ENCODE measurements at regions not wholly inside any gene's neighbourhood (a gene's known extent, or its start where the extent isn't known, plus 50 kb on each side); places are given as distances from the start of the nearest gene placed in this dataset.

DNA sequence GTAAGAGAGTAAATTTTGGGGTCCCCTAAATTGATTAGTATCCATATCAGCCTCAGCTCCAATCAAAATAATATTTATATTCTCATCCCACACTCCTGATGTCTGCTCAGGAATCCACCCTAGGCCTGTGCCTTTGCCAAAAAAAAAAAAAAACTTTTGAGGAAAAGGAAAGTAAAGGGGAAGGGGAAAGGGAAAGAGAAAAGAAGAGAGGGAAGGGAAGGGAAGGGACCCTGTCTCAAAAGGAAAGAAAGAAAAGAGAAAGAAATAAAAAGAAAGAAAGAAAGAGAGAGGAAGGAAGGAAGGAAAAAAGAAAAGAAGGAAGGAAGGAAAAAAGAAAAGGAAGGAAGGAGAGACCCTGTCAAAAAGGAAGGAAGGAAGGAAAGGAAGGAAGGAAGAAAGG is 91.8 kb upstream of the CACNA1A start:
- no peaks in the 10 kb centered on the region for H3F3A ChIP-seq (ENCODE audit: insufficient read depth)
- H3K27ac ChIP-seq, result no peak overlapping the region
- H2AFZ ChIP-seq, result no peak overlapping the region
- no peak overlapping the region for H3K4me3 ChIP-seq
- no peaks in the 10 kb centered on the region for H3K27me3 ChIP-seq (replicated peaks; ENCODE audit: insufficient read depth)
- in situ Hi-C loops (cut with MboI), result loop anchor here (25.0 kb wide), 1 partner anchor 636 kb away; the partner anchor contains the start of genes DAND5 and GADD45GIP1
- no peak for DNase-seq
- H3K9me2 ChIP-seq (ENCODE audit: insufficient read depth), result no peaks in the 10 kb centered on the region
- H3K4me1 ChIP-seq (ENCODE audit: insufficient read depth), result no peaks in the 10 kb centered on the region; the same call in 1 of the 2 replicates
- H3K79me2 ChIP-seq (ENCODE audit: insufficient read depth), result no peaks in the 10 kb centered on the region
- no peaks in the 10 kb centered on the region for H3K36me3 ChIP-seq (ENCODE audit: low read depth)
- no peaks in the 10 kb centered on the region for H3K9me3 ChIP-seq (ENCODE audit: low read depth)
- TF ChIP-seq EZH2 (IDR thresholded peaks at IDR 0.05; ENCODE audit: insufficient read depth, poor library complexity, severe bottlenecking) (no peak), EZH2phosphoT487 (IDR thresholded peaks at IDR 0.05; ENCODE audit: insufficient read depth, low read depth) (no peak)
- H4K20me1 ChIP-seq (ENCODE audit: insufficient read depth), result no peaks in the 10 kb centered on the region
- H3K9ac ChIP-seq, result no peak overlapping the region
- no peak overlapping the region for H3K4me2 ChIP-seq (ENCODE audit: unreplicated experiment)

DNA sequence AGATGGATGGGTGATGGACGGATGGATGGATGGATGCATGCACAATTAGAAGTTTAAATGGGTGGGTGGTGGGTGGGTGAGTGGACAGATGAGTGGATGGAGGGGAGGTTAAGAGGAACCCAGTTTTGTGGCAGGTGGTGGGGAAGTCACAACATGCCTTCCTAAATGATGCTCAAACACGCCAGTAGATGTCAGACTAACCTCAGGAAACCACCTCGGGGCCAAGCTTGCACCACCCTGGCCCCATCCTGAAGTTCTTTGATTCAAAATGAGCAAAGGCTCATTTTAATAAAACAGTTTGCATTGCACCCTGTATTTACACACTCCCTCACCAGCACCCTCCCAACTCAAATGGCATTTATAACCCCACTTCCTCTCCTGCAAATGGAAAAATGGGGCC is 91.4 kb upstream of the CACNA1A start:
- Histone ChIP-seq H3K36me3 (ENCODE audit: low read depth) (no peaks in the 10 kb centered on the region), H3K9ac (no peak overlapping the region), H2AFZ (no peak overlapping the region), H3K27me3 (replicated peaks; ENCODE audit: insufficient read depth) (no peaks in the 10 kb centered on the region), H3F3A (ENCODE audit: insufficient read depth) (no peaks in the 10 kb centered on the region), H4K20me1 (ENCODE audit: insufficient read depth) (no peaks in the 10 kb centered on the region), H3K4me1 (ENCODE audit: insufficient read depth) (no peaks in the 10 kb centered on the region; the same call in 1 of the 2 replicates), H3K9me3 (ENCODE audit: low read depth) (no peaks in the 10 kb centered on the region), H3K79me2 (ENCODE audit: insufficient read depth) (no peaks in the 10 kb centered on the region), H3K4me2 (ENCODE audit: unreplicated experiment) (no peak overlapping the region), H3K9me2 (ENCODE audit: insufficient read depth) (no peaks in the 10 kb centered on the region), H3K27ac (no peak overlapping the region), H3K4me3 (no peak overlapping the region)
- no peak for TF ChIP-seq EZH2phosphoT487 (IDR thresholded peaks at IDR 0.05; ENCODE audit: insufficient read depth, low read depth)
- no peak for TF ChIP-seq EZH2 (IDR thresholded peaks at IDR 0.05; ENCODE audit: insufficient read depth, poor library complexity, severe bottlenecking)
- 0% methylated on average over 2 to 3 of the region's 3 CpGs for WGBS, 2 experiments (ENCODE audit: low coverage in 1 of 2, low lambda C conversion rate in 2 of 2, missing lambda C conversion rate in 2 of 2)
- DNase-seq, result peak; percentile 85
- in situ Hi-C loops (cut with MboI), result loop anchor here (25.0 kb wide), 1 partner anchor 635 kb away; the partner anchor contains the start of genes DAND5 and GADD45GIP1

DNA sequence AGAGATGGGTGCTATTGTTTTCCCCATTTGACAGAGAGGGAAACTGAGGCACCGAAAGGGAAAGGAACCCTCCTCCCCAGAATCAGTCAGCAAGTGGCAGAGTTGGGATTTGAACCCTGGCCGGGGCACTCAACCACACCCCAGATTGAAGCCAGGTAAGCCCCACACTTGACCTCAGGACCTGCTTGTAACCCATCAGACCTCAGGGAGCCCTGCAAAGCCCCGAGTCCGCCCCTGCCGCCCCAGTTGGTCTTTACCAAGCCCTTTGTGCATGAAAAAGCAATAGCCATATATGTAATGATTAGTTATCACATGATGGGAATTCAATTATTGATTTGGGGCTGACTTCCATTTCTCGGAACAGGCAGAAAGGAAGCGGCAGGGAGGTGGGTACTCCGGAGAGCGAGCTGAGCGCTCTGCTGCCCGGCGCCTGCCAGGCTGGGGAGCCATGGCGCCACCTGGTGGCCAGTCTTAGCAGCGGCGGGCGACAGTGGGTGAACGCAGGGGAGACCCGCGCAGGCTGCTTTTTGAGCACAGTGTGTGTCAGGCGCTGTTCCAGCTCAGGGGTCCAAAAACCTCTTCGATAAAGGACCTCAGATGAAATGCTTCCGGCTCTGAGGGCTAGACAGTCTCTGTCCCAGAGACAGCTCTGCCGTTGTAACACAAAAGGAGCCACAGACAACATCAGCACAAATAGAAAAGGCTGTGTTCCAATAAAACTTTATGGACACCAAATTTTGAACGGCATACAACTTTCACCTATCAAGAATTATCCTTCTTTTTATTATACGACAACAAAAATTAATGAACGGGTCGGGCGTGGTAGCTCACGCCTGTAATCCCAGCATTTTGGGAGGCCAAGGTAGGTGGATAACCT is 82.9 kb upstream of the CACNA1A start:
- Histone ChIP-seq H3K27me3 (replicated peaks; ENCODE audit: insufficient read depth) (no peaks in the 10 kb centered on the region), H3K79me2 (ENCODE audit: insufficient read depth) (no peaks in the 10 kb centered on the region), H2AFZ (peak overlapping the region; percentile 27), H3F3A (ENCODE audit: insufficient read depth) (no peaks in the 10 kb centered on the region), H3K9ac (no peak overlapping the region), H3K4me3 (peak overlapping the region; percentile 64), H3K9me2 (ENCODE audit: insufficient read depth) (no peaks in the 10 kb centered on the region), H3K4me1 (ENCODE audit: insufficient read depth) (no peaks in the 10 kb centered on the region), H3K4me2 (ENCODE audit: unreplicated experiment) (peak overlapping the region; percentile 76), H3K36me3 (ENCODE audit: low read depth) (no peaks in the 10 kb centered on the region), H4K20me1 (ENCODE audit: insufficient read depth) (no peaks in the 10 kb centered on the region), H3K27ac (no peak overlapping the region), H3K9me3 (ENCODE audit: low read depth) (no peaks in the 10 kb centered on the region)
- TF ChIP-seq EZH2phosphoT487 (IDR thresholded peaks at IDR 0.05; ENCODE audit: insufficient read depth, low read depth) (no peak), EZH2 (IDR thresholded peaks at IDR 0.05; ENCODE audit: insufficient read depth, poor library complexity, severe bottlenecking) (no peak)
- in situ Hi-C loops (cut with MboI), result loop anchor here (10.0 to 25.0 kb wide), 2 partner anchors 314 to 627 kb away; partner anchors contain the start of genes DAND5 and GADD45GIP1
- DNase-seq, result peak; percentile 81
- 14 to 16% methylated on average over 29 of the region's 29 CpGs for WGBS, 2 experiments (ENCODE audit: low coverage in 1 of 2, low lambda C conversion rate in 2 of 2, missing lambda C conversion rate in 2 of 2)

DNA sequence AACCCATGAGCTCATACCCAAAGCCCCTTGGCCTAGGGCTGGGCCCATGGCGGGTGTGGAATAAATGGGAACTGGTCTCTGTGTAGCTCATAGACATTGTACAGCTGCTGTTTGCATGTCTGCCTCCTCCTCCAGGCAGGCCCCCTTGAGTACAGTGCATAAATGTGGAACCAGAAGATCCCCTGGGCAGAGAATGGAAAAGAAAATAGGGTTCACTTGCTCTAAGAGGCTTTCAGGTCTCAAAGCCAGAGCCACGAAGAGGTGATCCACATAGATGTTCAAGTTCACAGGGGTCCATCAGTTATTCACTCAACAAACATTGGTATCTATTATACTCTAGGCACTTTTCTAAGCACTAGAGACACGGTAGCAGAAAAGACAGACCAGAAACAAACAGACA is 79.2 kb upstream of the CACNA1A start:
- Histone ChIP-seq H3K79me2 (ENCODE audit: insufficient read depth) (no peaks in the 10 kb centered on the region), H3K36me3 (ENCODE audit: low read depth) (no peaks in the 10 kb centered on the region), H3F3A (ENCODE audit: insufficient read depth) (no peaks in the 10 kb centered on the region; the same call in 1 of the 2 replicates), H3K9ac (no peak overlapping the region), H3K4me3 (no peak overlapping the region), H2AFZ (no peak overlapping the region), H3K27me3 (replicated peaks; ENCODE audit: insufficient read depth) (no peaks in the 10 kb centered on the region), H3K4me1 (ENCODE audit: insufficient read depth) (no peaks in the 10 kb centered on the region), H3K27ac (no peak overlapping the region), H4K20me1 (ENCODE audit: insufficient read depth) (no peaks in the 10 kb centered on the region), H3K4me2 (ENCODE audit: unreplicated experiment) (no peak overlapping the region), H3K9me3 (ENCODE audit: low read depth) (no peaks in the 10 kb centered on the region), H3K9me2 (ENCODE audit: insufficient read depth) (no peaks in the 10 kb centered on the region)
- in situ Hi-C loops (cut with MboI), result loop anchor here (10.0 to 25.0 kb wide), 2 partner anchors 311 to 623 kb away; partner anchors contain the start of genes DAND5 and GADD45GIP1
- 50 to 66% methylated on average over 3 of the region's 3 CpGs for WGBS, 2 experiments (ENCODE audit: low coverage in 1 of 2, low lambda C conversion rate in 2 of 2, missing lambda C conversion rate in 2 of 2)
- DNase-seq, result no peak
- TF ChIP-seq EZH2 (IDR thresholded peaks at IDR 0.05; ENCODE audit: insufficient read depth, poor library complexity, severe bottlenecking) (no peak), EZH2phosphoT487 (IDR thresholded peaks at IDR 0.05; ENCODE audit: insufficient read depth, low read depth) (no peak)
